GM23248 (cell line): ENCODE measurements at regions not wholly inside any gene's neighbourhood (a gene's known extent, or its start where the extent isn't known, plus 50 kb on each side); places are given as distances from the start of the nearest gene placed in this dataset.

Source experiments
- DNase-seq: peaks from one replicate; pipeline ENCODE4 v3.0.0-alpha.2; 2015
- H2AFZ ChIP-seq: fragments of 200-600 bp; sonication (generic); 2 replicates; pipeline ENCODE4 v1.6.1; 2016; ENCODE audit warnings: antibody characterized with exemption
- H3F3A ChIP-seq: fragments of 200-600 bp; sonication (generic); 2 replicates; pipeline ENCODE4 v1.6.1; 2016; ENCODE audit warnings: mild to moderate bottlenecking, antibody characterized with exemption, mixed run types; ENCODE audit not compliant: insufficient read depth
- H3K27ac ChIP-seq: fragments of 200-600 bp; sonication (generic); 2 replicates; pipeline ENCODE4 v1.5.1; 2016; ENCODE audit warnings: mild to moderate bottlenecking
- H3K27me3 ChIP-seq: fragments of 200-600 bp; sonication (generic); replicated peaks from 2 replicates; pipeline ENCODE4 v1.6.1; 2016; ENCODE audit warnings: mild to moderate bottlenecking; ENCODE audit not compliant: insufficient read depth
- H3K36me3 ChIP-seq: fragments of 200-600 bp; sonication (generic); 2 replicates; pipeline ENCODE4 v1.6.1; 2016; ENCODE audit warnings: low read depth, mild to moderate bottlenecking
- H3K4me1 ChIP-seq: fragments of 200-600 bp; sonication (generic); 2 replicates; pipeline ENCODE4 v1.6.1; 2016; ENCODE audit warnings: mild to moderate bottlenecking; ENCODE audit not compliant: insufficient read depth
- H3K4me2 ChIP-seq: fragments of 200-600 bp; sonication (generic); one replicate; pipeline ENCODE4 v1.6.1; 2016; ENCODE audit warnings: mild to moderate bottlenecking; ENCODE audit not compliant: unreplicated experiment
- H3K4me3 ChIP-seq: fragments of 200-600 bp; sonication (generic); 2 replicates; pipeline ENCODE4 v1.5.1; 2016; ENCODE audit warnings: mild to moderate bottlenecking
- H3K79me2 ChIP-seq: fragments of 200-600 bp; sonication (generic); 2 replicates; pipeline ENCODE4 v1.6.1; 2016; ENCODE audit warnings: mild to moderate bottlenecking; ENCODE audit not compliant: insufficient read depth
- H3K9ac ChIP-seq: fragments of 200-600 bp; sonication (generic); 2 replicates; pipeline ENCODE4 v1.6.1; 2016; ENCODE audit warnings: mild to moderate bottlenecking
- H3K9me2 ChIP-seq: fragments of 200-600 bp; sonication (generic); 2 replicates; pipeline ENCODE4 v1.6.1; 2016; ENCODE audit warnings: mixed run types, mild to moderate bottlenecking, moderate library complexity; ENCODE audit not compliant: insufficient read depth
- H3K9me3 ChIP-seq: fragments of 200-600 bp; sonication (generic); one replicate; pipeline ENCODE4 v1.6.1; 2017; ENCODE audit warnings: low read depth
- H4K20me1 ChIP-seq: fragments of 200-600 bp; sonication (generic); 2 replicates; pipeline ENCODE4 v1.6.0; 2016; ENCODE audit not compliant: insufficient read depth
- EZH2 ChIP-seq: fragments of 200-600 bp; sonication (generic); IDR thresholded peaks from 2 replicates; pipeline ENCODE4 v1.6.1; 2018; ENCODE audit warnings: antibody characterized with exemption, mild to moderate bottlenecking; ENCODE audit not compliant: insufficient read depth, poor library complexity, severe bottlenecking
- EZH2phosphoT487 ChIP-seq: fragments of 200-600 bp; sonication (generic); IDR thresholded peaks from 2 replicates; pipeline ENCODE4 v1.6.1; 2018; ENCODE audit warnings: antibody characterized with exemption, moderate library complexity, mild to moderate bottlenecking, low read depth; ENCODE audit not compliant: insufficient read depth
- WGBS, 2 experiments: methylation state at CpG; one replicate each; pipeline ENCODE4 v1.1.6; 2015 to 2017; ENCODE audit warnings: low lambda C conversion rate in 2 of 2, low coverage in 1 of 2; ENCODE audit errors: missing lambda C conversion rate in 2 of 2; 5-methylcytosine and 5-hydroxymethylcytosine counted together
- in situ Hi-C: fragments of 300-500 bp; cut with MboI; formaldehyde crosslinking; loops from 2 replicates; pipeline ENCODE4 v1.15.0; 2020

GRCh38 chr17:33598797-33599196 lies 305.7 kb upstream of the ASIC2 start:
- H3K9me2 ChIP-seq, result no peaks in the 10 kb centered on the region
- no peaks in the 10 kb centered on the region for H3K4me1 ChIP-seq
- H3K27me3 ChIP-seq, result no peaks in the 10 kb centered on the region
- in situ Hi-C loops, result no loop called here
- H4K20me1 ChIP-seq, result no peaks in the 10 kb centered on the region
- no peak overlapping the region for H3K27ac ChIP-seq
- no peaks in the 10 kb centered on the region for H3K9me3 ChIP-seq
- H2AFZ ChIP-seq, result no peak overlapping the region
- no peak overlapping the region for H3K9ac ChIP-seq
- H3K4me3 ChIP-seq, result no peak overlapping the region
- TF ChIP-seq EZH2, result no peak
- no peak for TF ChIP-seq EZH2phosphoT487
- DNase-seq, result no peak
- 56 to 65% methylated on average over 2 of the region's 2 CpGs for WGBS, 2 experiments
- H3K4me2 ChIP-seq, result no peak overlapping the region
- H3F3A ChIP-seq, result no peaks in the 10 kb centered on the region
- no peaks in the 10 kb centered on the region for H3K36me3 ChIP-seq
- H3K79me2 ChIP-seq, result no peaks in the 10 kb centered on the region

GRCh38 chr17:33602981-33603380 lies 309.9 kb upstream of the ASIC2 start:
- H3K27me3 ChIP-seq, result no peaks in the 10 kb centered on the region
- in situ Hi-C loops, result no loop called here
- H3K4me3 ChIP-seq, result no peak overlapping the region
- H3K4me1 ChIP-seq, result no peaks in the 10 kb centered on the region
- H3K4me2 ChIP-seq, result no peak overlapping the region
- no peaks in the 10 kb centered on the region for H3K79me2 ChIP-seq
- no peaks in the 10 kb centered on the region for H3F3A ChIP-seq
- no peaks in the 10 kb centered on the region for H4K20me1 ChIP-seq
- peak; percentile 3 for DNase-seq
- 0% methylated on average over 1 of the region's 1 CpG for WGBS, 2 experiments
- TF ChIP-seq EZH2 (no peak), EZH2phosphoT487 (no peak)
- H3K27ac ChIP-seq, result no peak overlapping the region
- no peaks in the 10 kb centered on the region for H3K36me3 ChIP-seq
- no peaks in the 10 kb centered on the region for H3K9me3 ChIP-seq
- H3K9me2 ChIP-seq, result no peaks in the 10 kb centered on the region
- no peak overlapping the region for H2AFZ ChIP-seq
- no peak overlapping the region for H3K9ac ChIP-seq

GRCh38 chr17:33603789-33604188 lies 310.7 kb upstream of the ASIC2 start:
- H3K9ac ChIP-seq, result no peak overlapping the region
- H3F3A ChIP-seq, result no peaks in the 10 kb centered on the region
- H3K36me3 ChIP-seq, result no peaks in the 10 kb centered on the region
- TF ChIP-seq EZH2, result no peak
- no peak for TF ChIP-seq EZH2phosphoT487
- H3K4me2 ChIP-seq, result no peak overlapping the region
- in situ Hi-C loops, result no loop called here
- DNase-seq, result no peak
- no peaks in the 10 kb centered on the region for H4K20me1 ChIP-seq
- H3K4me3 ChIP-seq, result no peak overlapping the region
- H3K9me2 ChIP-seq, result no peaks in the 10 kb centered on the region
- H2AFZ ChIP-seq, result no peak overlapping the region
- no peak overlapping the region for H3K27ac ChIP-seq
- no peaks in the 10 kb centered on the region for H3K9me3 ChIP-seq
- H3K79me2 ChIP-seq, result no peaks in the 10 kb centered on the region
- 33 to 61% methylated on average over 2 of the region's 2 CpGs for WGBS, 2 experiments
- no peaks in the 10 kb centered on the region for H3K4me1 ChIP-seq
- no peaks in the 10 kb centered on the region for H3K27me3 ChIP-seq

GRCh38 chr17:33611532-33611931 lies 318.4 kb upstream of the ASIC2 start:
- in situ Hi-C loops, result no loop called here
- 7 to 17% methylated on average over 1 of the region's 1 CpG for WGBS, 2 experiments

GRCh38 chr17:33615861-33616260 lies 322.8 kb upstream of the ASIC2 start:
- H3K27me3 ChIP-seq, result no peaks in the 10 kb centered on the region; the same call in 1 of the 2 replicates
- H3K36me3 ChIP-seq, result no peaks in the 10 kb centered on the region
- no peaks in the 10 kb centered on the region for H3F3A ChIP-seq
- WGBS, 2 experiments, result 10 to 14% methylated on average over 3 of the region's 3 CpGs
- H4K20me1 ChIP-seq, result no peaks in the 10 kb centered on the region
- no peak overlapping the region for H2AFZ ChIP-seq
- TF ChIP-seq EZH2, result no peak
- H3K4me3 ChIP-seq, result no peak overlapping the region
- DNase-seq, result no peak
- H3K79me2 ChIP-seq, result no peaks in the 10 kb centered on the region
- in situ Hi-C loops, result no loop called here
- no peaks in the 10 kb centered on the region for H3K9me2 ChIP-seq
- no peak overlapping the region for H3K27ac ChIP-seq
- H3K9me3 ChIP-seq, result no peaks in the 10 kb centered on the region
- no peak overlapping the region for H3K4me2 ChIP-seq
- no peaks in the 10 kb centered on the region for H3K4me1 ChIP-seq
- H3K9ac ChIP-seq, result no peak overlapping the region

More at GRCh38 chr17:33611532-33611931, 318.4 kb upstream of the ASIC2 start:
- Histone ChIP-seq H3K4me2 (no peak overlapping the region), H3K9me3 (no peaks in the 10 kb centered on the region), H3K79me2 (no peaks in the 10 kb centered on the region), H3K9me2 (no peaks in the 10 kb centered on the region), H3F3A (no peaks in the 10 kb centered on the region), H3K4me1 (no peaks in the 10 kb centered on the region), H3K4me3 (no peak overlapping the region), H2AFZ (no peak overlapping the region), H4K20me1 (no peaks in the 10 kb centered on the region), H3K27ac (no peak overlapping the region), H3K36me3 (no peaks in the 10 kb centered on the region), H3K27me3 (no peaks in the 10 kb centered on the region), H3K9ac (no peak overlapping the region)
- no peak for DNase-seq
- TF ChIP-seq EZH2phosphoT487, result no peak
- TF ChIP-seq EZH2, result no peak
